Astrocyte of the cerebellum (primary cell): ENCODE measurements at regions not wholly inside any gene's neighbourhood (a gene's known extent, or its start where the extent isn't known, plus 50 kb on each side); places are given as distances from the start of the nearest gene placed in this dataset.

Experiments
- DNase-seq: peaks from one replicate; pipeline ENCODE4 v3.0.0-alpha.2; 2011; ENCODE audit warnings: low read depth
- H3K4me3 ChIP-seq: 2 replicates; pipeline ENCODE4 v1.5.1; 2011; ENCODE audit warnings: mild to moderate bottlenecking, low read depth, low read length, moderate library complexity
- in situ Hi-C: cut with HindIII; loops from 2 replicates; pipeline ENCODE4 v1.10.0; 2017; ENCODE audit warnings: low sequenced_read_pairs
- TF ChIP-seq, protein P1 (sequence below): IDR thresholded peaks from 2 replicates; pipeline ENCODE4 v1.5.1; 2012; ENCODE audit warnings: low read length, low read depth, moderate library complexity, mild to moderate bottlenecking; ENCODE audit errors: missing control alignments

GRCh38 chr2:228417526-228417925 lies 236.0 kb upstream of the SPHKAP start:
- in situ Hi-C loops, result no loop called here
- no peak for DNase-seq
- TF ChIP-seq, protein P1, sequence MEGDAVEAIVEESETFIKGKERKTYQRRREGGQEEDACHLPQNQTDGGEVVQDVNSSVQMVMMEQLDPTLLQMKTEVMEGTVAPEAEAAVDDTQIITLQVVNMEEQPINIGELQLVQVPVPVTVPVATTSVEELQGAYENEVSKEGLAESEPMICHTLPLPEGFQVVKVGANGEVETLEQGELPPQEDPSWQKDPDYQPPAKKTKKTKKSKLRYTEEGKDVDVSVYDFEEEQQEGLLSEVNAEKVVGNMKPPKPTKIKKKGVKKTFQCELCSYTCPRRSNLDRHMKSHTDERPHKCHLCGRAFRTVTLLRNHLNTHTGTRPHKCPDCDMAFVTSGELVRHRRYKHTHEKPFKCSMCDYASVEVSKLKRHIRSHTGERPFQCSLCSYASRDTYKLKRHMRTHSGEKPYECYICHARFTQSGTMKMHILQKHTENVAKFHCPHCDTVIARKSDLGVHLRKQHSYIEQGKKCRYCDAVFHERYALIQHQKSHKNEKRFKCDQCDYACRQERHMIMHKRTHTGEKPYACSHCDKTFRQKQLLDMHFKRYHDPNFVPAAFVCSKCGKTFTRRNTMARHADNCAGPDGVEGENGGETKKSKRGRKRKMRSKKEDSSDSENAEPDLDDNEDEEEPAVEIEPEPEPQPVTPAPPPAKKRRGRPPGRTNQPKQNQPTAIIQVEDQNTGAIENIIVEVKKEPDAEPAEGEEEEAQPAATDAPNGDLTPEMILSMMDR, result no peak
- H3K4me3 ChIP-seq, result no peak overlapping the region

GRCh38 chr2:228410061-228410460 lies 228.6 kb upstream of the SPHKAP start:
- no peak overlapping the region for H3K4me3 ChIP-seq
- in situ Hi-C loops, result no loop called here
- DNase-seq, result no peak
- TF ChIP-seq, protein P1, result no peak

DNA sequence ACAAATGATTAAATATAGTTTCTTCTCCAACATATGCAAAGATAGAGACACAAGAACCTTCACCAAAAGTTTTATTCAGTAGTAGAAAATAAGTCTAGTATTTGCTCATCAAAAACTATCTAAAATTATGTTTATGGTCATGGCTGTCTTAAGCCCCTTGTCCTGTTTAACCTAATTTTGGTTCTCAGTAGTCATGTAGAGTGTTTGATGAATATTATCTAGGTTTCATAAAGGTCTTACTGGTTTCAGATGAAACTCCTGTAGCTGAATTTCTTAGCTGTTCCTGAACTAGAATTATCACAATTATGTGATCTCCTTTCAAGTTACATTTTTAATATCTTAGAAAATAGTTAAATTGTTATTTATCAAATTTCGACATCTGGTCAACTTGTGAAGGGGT lies 228.0 kb upstream of the SPHKAP start:
- TF ChIP-seq, protein P1, result no peak
- in situ Hi-C loops, result no loop called here
- DNase-seq, result no peak
- H3K4me3 ChIP-seq, result no peak overlapping the region

DNA sequence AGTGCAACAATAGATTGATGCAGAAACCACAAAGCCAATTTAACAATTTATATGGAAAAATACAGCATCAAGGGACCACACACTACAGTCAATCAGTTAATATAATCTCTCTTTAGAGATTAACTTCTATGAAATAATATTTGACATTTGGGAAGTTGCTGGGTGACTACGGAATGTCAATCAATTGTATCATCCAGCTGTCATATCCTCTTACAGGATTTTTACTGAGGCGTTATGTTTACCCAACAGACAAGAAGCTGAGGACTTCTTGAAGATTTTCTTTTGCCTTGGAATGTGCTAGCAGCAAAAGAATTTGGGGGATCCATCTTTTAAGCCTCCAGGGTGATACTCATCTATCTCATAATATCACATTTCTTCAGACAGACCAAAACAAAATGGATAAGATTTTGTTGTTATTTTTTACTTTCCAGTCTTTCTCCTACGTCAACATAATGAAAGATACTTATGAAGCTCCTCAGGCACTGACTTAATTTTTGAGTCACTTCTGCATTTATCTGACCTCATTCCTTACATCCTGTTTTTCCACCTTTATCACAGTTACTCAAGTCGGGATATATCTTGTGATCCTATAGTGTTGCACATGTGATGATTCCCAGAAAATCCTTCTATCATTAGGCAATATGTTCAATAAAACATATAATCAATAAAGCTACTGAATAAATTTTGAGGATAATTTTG lies 227.2 kb upstream of the SPHKAP start:
- DNase-seq, result no peak
- TF ChIP-seq, protein P1, result no peak
- in situ Hi-C loops, result no loop called here
- H3K4me3 ChIP-seq, result no peak overlapping the region

DNA sequence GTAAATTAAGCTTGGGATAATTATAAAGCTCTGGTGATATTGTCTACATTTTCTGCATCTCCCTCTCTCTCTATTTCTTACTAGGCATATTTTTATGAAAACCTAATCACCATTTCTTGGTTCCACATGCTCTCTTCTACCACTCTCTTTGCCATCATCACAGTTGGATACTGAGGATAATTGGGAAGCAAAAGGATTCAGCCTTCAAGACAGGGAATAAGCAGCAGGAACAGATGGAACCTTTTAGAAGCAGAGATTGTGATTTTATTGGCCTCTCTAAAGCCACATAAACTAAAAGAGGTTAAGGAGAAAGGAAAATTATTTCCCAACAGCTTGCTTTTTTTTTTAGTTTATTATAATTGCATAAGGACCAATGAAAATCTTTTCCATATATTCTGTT lies 226.3 kb upstream of the SPHKAP start:
- no peak overlapping the region for H3K4me3 ChIP-seq
- no peak for DNase-seq
- in situ Hi-C loops, result no loop called here
- TF ChIP-seq, protein P1, result no peak

DNA sequence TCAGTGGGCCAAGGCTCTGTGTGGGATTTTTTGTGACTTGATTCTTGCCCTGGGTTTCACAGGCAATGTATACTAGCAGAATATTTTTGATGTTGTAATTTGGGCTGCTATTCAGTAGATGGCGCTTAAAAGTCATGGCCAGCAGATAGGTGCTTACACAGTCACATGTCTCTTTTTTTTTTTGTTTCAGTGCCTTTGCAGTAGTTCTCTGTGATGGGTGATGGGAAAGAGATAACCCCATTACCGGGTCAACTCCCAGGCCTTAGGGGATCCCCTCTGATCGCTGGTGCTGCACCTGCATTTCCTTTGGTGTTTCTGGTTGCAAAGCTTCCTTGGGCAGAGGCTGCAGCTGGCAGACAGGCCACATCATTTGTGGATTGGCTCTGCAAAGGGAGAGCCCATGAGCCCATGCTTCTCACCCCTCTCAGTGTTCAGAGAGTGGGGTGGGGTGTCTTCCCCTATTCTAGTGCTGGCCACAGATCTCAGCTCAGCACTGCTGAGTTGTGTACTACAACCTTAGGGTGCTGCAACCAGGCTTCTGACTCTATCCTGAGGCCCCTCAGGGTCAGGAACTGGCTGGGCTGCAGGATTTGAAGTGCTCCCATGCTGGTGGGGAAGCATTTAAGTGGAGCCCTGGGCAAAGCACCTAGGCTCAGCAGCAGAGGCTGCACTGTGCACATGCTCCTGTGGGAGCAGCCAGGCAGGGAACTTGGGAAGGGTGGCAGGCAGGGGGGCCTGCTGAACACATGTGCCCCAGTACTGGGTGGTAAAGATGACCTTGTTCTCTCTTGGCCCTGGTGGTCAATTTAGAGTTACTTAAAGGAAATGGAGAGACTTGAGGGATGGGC lies 219.8 kb upstream of the SPHKAP start:
- in situ Hi-C loops, result no loop called here
- TF ChIP-seq, protein P1, result no peak
- no peak overlapping the region for H3K4me3 ChIP-seq
- DNase-seq, result no peak
